GM23248 (cell line): ENCODE measurements at regions not wholly inside any gene's neighbourhood (a gene's known extent, or its start where the extent isn't known, plus 50 kb on each side); places are given as distances from the start of the nearest gene placed in this dataset.

ENCODE experiments used
- DNase-seq: peaks from one replicate; pipeline ENCODE4 v3.0.0-alpha.2; 2015
- H2AFZ ChIP-seq: fragments of 200-600 bp; sonication (generic); 2 replicates; pipeline ENCODE4 v1.6.1; 2016; ENCODE audit warnings: antibody characterized with exemption
- H3F3A ChIP-seq: fragments of 200-600 bp; sonication (generic); 2 replicates; pipeline ENCODE4 v1.6.1; 2016; ENCODE audit warnings: mild to moderate bottlenecking, antibody characterized with exemption, mixed run types; ENCODE audit not compliant: insufficient read depth
- H3K27ac ChIP-seq: fragments of 200-600 bp; sonication (generic); 2 replicates; pipeline ENCODE4 v1.5.1; 2016; ENCODE audit warnings: mild to moderate bottlenecking
- H3K27me3 ChIP-seq: fragments of 200-600 bp; sonication (generic); replicated peaks from 2 replicates; pipeline ENCODE4 v1.6.1; 2016; ENCODE audit warnings: mild to moderate bottlenecking; ENCODE audit not compliant: insufficient read depth
- H3K36me3 ChIP-seq: fragments of 200-600 bp; sonication (generic); 2 replicates; pipeline ENCODE4 v1.6.1; 2016; ENCODE audit warnings: low read depth, mild to moderate bottlenecking
- H3K4me1 ChIP-seq: fragments of 200-600 bp; sonication (generic); 2 replicates; pipeline ENCODE4 v1.6.1; 2016; ENCODE audit warnings: mild to moderate bottlenecking; ENCODE audit not compliant: insufficient read depth
- H3K4me2 ChIP-seq: fragments of 200-600 bp; sonication (generic); one replicate; pipeline ENCODE4 v1.6.1; 2016; ENCODE audit warnings: mild to moderate bottlenecking; ENCODE audit not compliant: unreplicated experiment
- H3K4me3 ChIP-seq: fragments of 200-600 bp; sonication (generic); 2 replicates; pipeline ENCODE4 v1.5.1; 2016; ENCODE audit warnings: mild to moderate bottlenecking
- H3K79me2 ChIP-seq: fragments of 200-600 bp; sonication (generic); 2 replicates; pipeline ENCODE4 v1.6.1; 2016; ENCODE audit warnings: mild to moderate bottlenecking; ENCODE audit not compliant: insufficient read depth
- H3K9ac ChIP-seq: fragments of 200-600 bp; sonication (generic); 2 replicates; pipeline ENCODE4 v1.6.1; 2016; ENCODE audit warnings: mild to moderate bottlenecking
- H3K9me2 ChIP-seq: fragments of 200-600 bp; sonication (generic); 2 replicates; pipeline ENCODE4 v1.6.1; 2016; ENCODE audit warnings: mixed run types, mild to moderate bottlenecking, moderate library complexity; ENCODE audit not compliant: insufficient read depth
- H3K9me3 ChIP-seq: fragments of 200-600 bp; sonication (generic); one replicate; pipeline ENCODE4 v1.6.1; 2017; ENCODE audit warnings: low read depth
- H4K20me1 ChIP-seq: fragments of 200-600 bp; sonication (generic); 2 replicates; pipeline ENCODE4 v1.6.0; 2016; ENCODE audit not compliant: insufficient read depth
- EZH2 ChIP-seq: fragments of 200-600 bp; sonication (generic); IDR thresholded peaks from 2 replicates; pipeline ENCODE4 v1.6.1; 2018; ENCODE audit warnings: antibody characterized with exemption, mild to moderate bottlenecking; ENCODE audit not compliant: insufficient read depth, poor library complexity, severe bottlenecking
- EZH2phosphoT487 ChIP-seq: fragments of 200-600 bp; sonication (generic); IDR thresholded peaks from 2 replicates; pipeline ENCODE4 v1.6.1; 2018; ENCODE audit warnings: antibody characterized with exemption, moderate library complexity, mild to moderate bottlenecking, low read depth; ENCODE audit not compliant: insufficient read depth
- WGBS, 2 experiments: methylation state at CpG; one replicate each; pipeline ENCODE4 v1.1.6; 2015 to 2017; ENCODE audit warnings: low lambda C conversion rate in 2 of 2, low coverage in 1 of 2; ENCODE audit errors: missing lambda C conversion rate in 2 of 2; 5-methylcytosine and 5-hydroxymethylcytosine counted together
- in situ Hi-C: fragments of 300-500 bp; cut with MboI; formaldehyde crosslinking; loops from 2 replicates; pipeline ENCODE4 v1.15.0; 2020

- Histone ChIP-seq H3K27ac (no peak overlapping the region), H2AFZ (no peak overlapping the region), H3K9ac (no peak overlapping the region), H3F3A (no peaks in the 10 kb centered on the region), H3K4me1 (no peaks in the 10 kb centered on the region), H3K27me3 (no peaks in the 10 kb centered on the region), H4K20me1 (no peaks in the 10 kb centered on the region), H3K4me2 (no peak overlapping the region), H3K9me3 (peaks cover 2% of the 10 kb centered on the region), H3K79me2 (no peaks in the 10 kb centered on the region), H3K4me3 (no peak overlapping the region), H3K36me3 (no peaks in the 10 kb centered on the region), H3K9me2 (no peaks in the 10 kb centered on the region)
- 26 to 36% methylated on average over 2 of the region's 2 CpGs for WGBS, 2 experiments
- in situ Hi-C loops: no loop called here
- TF ChIP-seq EZH2phosphoT487: no peak
- TF ChIP-seq EZH2: no peak
- no peak for DNase-seq
These were observed 1095.2 kb downstream of the GRIK2 start for GRCh38 chr6:102488729-102489128.

GRCh38 chr6:102485480-102485879 is 1092.0 kb downstream of the GRIK2 start:
- no peaks in the 10 kb centered on the region for H3K79me2 ChIP-seq
- no peaks in the 10 kb centered on the region for H3K27me3 ChIP-seq
- H3K27ac ChIP-seq: no peak overlapping the region
- H4K20me1 ChIP-seq: no peaks in the 10 kb centered on the region
- H2AFZ ChIP-seq: no peak overlapping the region
- no peaks in the 10 kb centered on the region for H3K36me3 ChIP-seq
- H3K4me2 ChIP-seq: no peak overlapping the region
- no peaks in the 10 kb centered on the region for H3F3A ChIP-seq
- no peak for DNase-seq
- WGBS, 2 experiments: 4 to 7% methylated on average over 1 of the region's 1 CpG
- H3K4me1 ChIP-seq: no peaks in the 10 kb centered on the region
- H3K9me2 ChIP-seq: no peaks in the 10 kb centered on the region
- H3K9me3 ChIP-seq: peaks cover 2% of the 10 kb centered on the region
- TF ChIP-seq EZH2 (no peak), EZH2phosphoT487 (no peak)
- no peak overlapping the region for H3K4me3 ChIP-seq
- in situ Hi-C loops: no loop called here
- no peak overlapping the region for H3K9ac ChIP-seq

GRCh38 chr6:102474041-102474807 is 1080.7 kb downstream of the GRIK2 start:
- Histone ChIP-seq H3K9me2 (no peaks in the 10 kb centered on the region), H3K79me2 (no peaks in the 10 kb centered on the region), H3K9ac (no peak overlapping the region), H3K4me1 (no peaks in the 10 kb centered on the region), H3K4me3 (no peak overlapping the region), H3K9me3 (peaks cover 3% of the 10 kb centered on the region), H2AFZ (no peak overlapping the region), H3K27ac (no peak overlapping the region), H3K4me2 (no peak overlapping the region), H3K36me3 (no peaks in the 10 kb centered on the region), H3F3A (no peaks in the 10 kb centered on the region), H4K20me1 (no peaks in the 10 kb centered on the region), H3K27me3 (no peaks in the 10 kb centered on the region)
- no peak for TF ChIP-seq EZH2
- TF ChIP-seq EZH2phosphoT487: no peak
- in situ Hi-C loops: no loop called here
- 27 to 31% methylated on average over 7 of the region's 7 CpGs for WGBS, 2 experiments
- no peak for DNase-seq

GRCh38 chr6:102458990-102459389 is 1065.5 kb downstream of the GRIK2 start:
- H3K4me1 ChIP-seq: no peaks in the 10 kb centered on the region
- in situ Hi-C loops: no loop called here
- H3K9me2 ChIP-seq: no peaks in the 10 kb centered on the region
- H3K79me2 ChIP-seq: no peaks in the 10 kb centered on the region
- no peak for TF ChIP-seq EZH2
- no peak for TF ChIP-seq EZH2phosphoT487
- no peak overlapping the region for H3K4me3 ChIP-seq
- no peaks in the 10 kb centered on the region for H3F3A ChIP-seq
- no peak overlapping the region for H2AFZ ChIP-seq
- H4K20me1 ChIP-seq: no peaks in the 10 kb centered on the region
- no peaks in the 10 kb centered on the region for H3K36me3 ChIP-seq
- H3K9me3 ChIP-seq: no peaks in the 10 kb centered on the region
- H3K27me3 ChIP-seq: no peaks in the 10 kb centered on the region
- H3K4me2 ChIP-seq: no peak overlapping the region
- WGBS, 2 experiments: 6 to 24% methylated on average over 2 to 4 of the region's 4 CpGs
- H3K9ac ChIP-seq: no peak overlapping the region
- H3K27ac ChIP-seq: no peak overlapping the region
- no peak for DNase-seq
